ENCODE measurements at regions not wholly inside any gene's neighbourhood (a gene's known extent, or its start where the extent isn't known, plus 50 kb on each side); places are given as distances from the start of the nearest gene placed in this dataset.

GRCh38 chr1:239243006-239243405, 143.4 kb upstream of the CHRM3 start:
- POLR2A ChIA-PET: no interaction called here
- H3K9me3 ChIP-seq: no peaks in the 10 kb centered on the region
- Mint-ChIP-seq H3K27ac (ENCODE audit: unreplicated experiment) (no peak overlapping the region), H3K4me1 (ENCODE audit: low read depth, unreplicated experiment) (no peaks in the 10 kb centered on the region), H3K4me3 (ENCODE audit: unreplicated experiment) (no peak overlapping the region), H3K27me3 (ENCODE audit: insufficient read depth, unreplicated experiment) (no peaks in the 10 kb centered on the region), H3K9me3 (ENCODE audit: unreplicated experiment) (no peaks in the 10 kb centered on the region), H3K36me3 (ENCODE audit: insufficient read depth, unreplicated experiment) (no peaks in the 10 kb centered on the region)
- BruUV-seq (replicated peaks): no TSS peak
- no peaks in the 10 kb centered on the region for H3K27me3 ChIP-seq (replicated peaks; ENCODE audit: control insufficient read depth, insufficient read depth, low read length)
- intact Hi-C loops (cut with micrococcal nuclease; ENCODE audit: unreplicated experiment): no loop called here
- no peaks in the 10 kb centered on the region for H3K36me3 ChIP-seq (ENCODE audit: control insufficient read depth, insufficient read depth, low read length)
- no peak for TF ChIP-seq CTCF (IDR thresholded peaks at IDR 0.05; ENCODE audit: insufficient read depth in 1 of 2, low read depth in 1 of 2, low read length in 1 of 2, severe bottlenecking in 1 of 2, unreplicated experiment in 1 of 2)
- CTCF ChIA-PET: no interaction called here
- DNase-seq: no peak
- no peak overlapping the region for H3K4me3 ChIP-seq (ENCODE audit: low read depth, low read length)
- no peaks in the 10 kb centered on the region for H3K4me1 ChIP-seq

GRCh38 chr1:239242404-239242803, 144.0 kb upstream of the CHRM3 start:
- Histone ChIP-seq H3K9me3 (no peaks in the 10 kb centered on the region), H3K27me3 (replicated peaks; ENCODE audit: control insufficient read depth, insufficient read depth, low read length) (no peaks in the 10 kb centered on the region), H3K4me3 (ENCODE audit: low read depth, low read length) (no peak overlapping the region), H3K4me1 (no peaks in the 10 kb centered on the region), H3K36me3 (ENCODE audit: control insufficient read depth, insufficient read depth, low read length) (no peaks in the 10 kb centered on the region)
- BruUV-seq (replicated peaks): no TSS peak
- no peaks in the 10 kb centered on the region for H3K27me3 Mint-ChIP-seq (ENCODE audit: insufficient read depth, unreplicated experiment)
- H3K4me3 Mint-ChIP-seq (ENCODE audit: unreplicated experiment): no peak overlapping the region
- no peak for TF ChIP-seq CTCF (IDR thresholded peaks at IDR 0.05; ENCODE audit: insufficient read depth in 1 of 2, low read depth in 1 of 2, low read length in 1 of 2, severe bottlenecking in 1 of 2, unreplicated experiment in 1 of 2)
- H3K36me3 Mint-ChIP-seq (ENCODE audit: insufficient read depth, unreplicated experiment): no peaks in the 10 kb centered on the region
- DNase-seq: no peak
- intact Hi-C loops (cut with micrococcal nuclease; ENCODE audit: unreplicated experiment): no loop called here
- no peak overlapping the region for H3K27ac Mint-ChIP-seq (ENCODE audit: unreplicated experiment)
- no peaks in the 10 kb centered on the region for H3K9me3 Mint-ChIP-seq (ENCODE audit: unreplicated experiment)
- ChIA-PET POLR2A (no interaction called here), CTCF (no interaction called here)
- H3K4me1 Mint-ChIP-seq (ENCODE audit: low read depth, unreplicated experiment): no peaks in the 10 kb centered on the region

- no peak overlapping the region for H3K4me3 Mint-ChIP-seq (ENCODE audit: unreplicated experiment)
- TF ChIP-seq CTCF (IDR thresholded peaks at IDR 0.05; ENCODE audit: insufficient read depth in 1 of 2, low read depth in 1 of 2, low read length in 1 of 2, severe bottlenecking in 1 of 2, unreplicated experiment in 1 of 2): no peak
- intact Hi-C loops (cut with micrococcal nuclease; ENCODE audit: unreplicated experiment): no loop called here
- POLR2A ChIA-PET: no interaction called here
- no peaks in the 10 kb centered on the region for H3K9me3 Mint-ChIP-seq (ENCODE audit: unreplicated experiment)
- H3K4me1 ChIP-seq: no peaks in the 10 kb centered on the region
- H3K4me1 Mint-ChIP-seq (ENCODE audit: low read depth, unreplicated experiment): no peaks in the 10 kb centered on the region
- no TSS peak for BruUV-seq (replicated peaks)
- H3K27me3 ChIP-seq (replicated peaks; ENCODE audit: control insufficient read depth, insufficient read depth, low read length): no peaks in the 10 kb centered on the region
- no peak overlapping the region for H3K27ac Mint-ChIP-seq (ENCODE audit: unreplicated experiment)
- no peaks in the 10 kb centered on the region for H3K27me3 Mint-ChIP-seq (ENCODE audit: insufficient read depth, unreplicated experiment)
- CTCF ChIA-PET: no interaction called here
- no peaks in the 10 kb centered on the region for H3K9me3 ChIP-seq
- H3K36me3 ChIP-seq (ENCODE audit: control insufficient read depth, insufficient read depth, low read length): no peaks in the 10 kb centered on the region
- DNase-seq: no peak
- no peak overlapping the region for H3K4me3 ChIP-seq (ENCODE audit: low read depth, low read length)
- H3K36me3 Mint-ChIP-seq (ENCODE audit: insufficient read depth, unreplicated experiment): no peaks in the 10 kb centered on the region
Observed at GRCh38 chr1:239240736-239241135, 145.6 kb upstream of the CHRM3 start.

All from Caco-2 (cell line).